Psoas muscle (tissue), 7 donors: ENCODE measurements at regions not wholly inside any gene's neighbourhood (a gene's known extent, or its start where the extent isn't known, plus 50 kb on each side); places are given as distances from the start of the nearest gene placed in this dataset.

ENCODE experiments used
- ATAC-seq, 4 donors: fragments of 200-7000 bp; cut with Tn5 transposase; one replicate each; pipeline ENCODE4 v1.9.1; 2020; ENCODE audit warnings: moderate library complexity in 3 of 4, mild to moderate bottlenecking in 2 of 4
- DNase-seq, 2 donors: peaks; one replicate each; pipeline ENCODE4 v3.0.0-alpha.2; 2020
- H3K27ac ChIP-seq: fragments of 200-600 bp; one replicate; pipeline ENCODE4 v1.8.0; 2022
- H3K27me3 ChIP-seq, 3 donors: fragments of 200-600 bp in 1 of 3; one replicate each; pipeline versions ENCODE4 v1.6.1 to v1.8.0; 2013 to 2022; ENCODE audit warnings: low read length in 2 of 3, mild to moderate bottlenecking in 2 of 3, moderate library complexity in 1 of 3; ENCODE audit not compliant: insufficient read depth in 3 of 3
- H3K36me3 ChIP-seq, 2 donors: fragments of 200-600 bp in 1 of 2; one replicate each; pipeline versions ENCODE4 v1.6.1 to v1.8.0; 2013 to 2022; ENCODE audit warnings: low read depth in 1 of 2, mild to moderate bottlenecking in 1 of 2, moderate library complexity in 1 of 2; ENCODE audit not compliant: insufficient read depth in 1 of 2
- H3K4me1 ChIP-seq: fragments of 200-600 bp; one replicate; pipeline ENCODE4 v1.8.0; 2022
- H3K4me3 ChIP-seq: fragments of 200-600 bp; one replicate; pipeline ENCODE4 v1.8.0; 2022; ENCODE audit warnings: mild to moderate bottlenecking
- H3K9me3 ChIP-seq: fragments of 200-600 bp; one replicate; pipeline ENCODE4 v1.8.0; 2022
- CTCF ChIP-seq: fragments of 200-600 bp; IDR thresholded peaks from one replicate; pipeline ENCODE4 v1.8.0; 2022; ENCODE audit warnings: antibody characterized with exemption
- WGBS, 3 donors: extraction: QIAGEN DNeasy Blood & Tissue Kit; methylation state at CpG; one replicate each; pipeline versions ENCODE4 v1.1.6 to v1.1.7; 2013; 5-methylcytosine and 5-hydroxymethylcytosine counted together
- intact Hi-C, 2 donors: fragments of 100-400 bp; cut with DNase I; formaldehyde crosslinking; loops; one replicate each; pipeline versions ENCODE4 v1.11.0 to v1.14.2; 2022
- donor health status: healthy with polysubstance abuse.
- donor health status: DM: no; HTN: no; CAD: no; lungs with moderate emphysema.
- donor health status: Bipolar disorder and iron deficiency.
- donor health status: healthy.
- donor health status: DM: yes; HTN: yes; CAD: no.
- donor health status: DM: no; HTN: no; CAD: no.
- donor health status: DM: yes; HTN: yes; CAD: no.

- H3K36me3 ChIP-seq, result no peaks in the 10 kb centered on the region
- intact Hi-C loops, result no loop called here
- 56 to 67% (median 60%) methylated on average over 7 of the region's 7 CpGs for WGBS, 3 donors
- H3K4me3 ChIP-seq, result no peak overlapping the region
- no peak overlapping the region for H3K27ac ChIP-seq
- no peak for ATAC-seq
- no peaks in the 10 kb centered on the region for H3K9me3 ChIP-seq
- H3K27me3 ChIP-seq, result peaks cover 0 to 2% (median 0%) of the 10 kb centered on the region in 3 donors
- DNase-seq, result no peak
- no peaks in the 10 kb centered on the region for H3K4me1 ChIP-seq
- no peak for TF ChIP-seq CTCF
These were observed 130.4 kb upstream of the NDUFV2 start for GRCh38 chr18:8972116-8972515.

- TF ChIP-seq CTCF, result no peak
- no peaks in the 10 kb centered on the region for H3K9me3 ChIP-seq
- no peak for ATAC-seq
- peaks cover 0 to 2% (median 0%) of the 10 kb centered on the region in 3 donors for H3K27me3 ChIP-seq
- no peak overlapping the region for H3K27ac ChIP-seq
- DNase-seq, result no peak
- no peaks in the 10 kb centered on the region for H3K36me3 ChIP-seq
- no peaks in the 10 kb centered on the region for H3K4me1 ChIP-seq
- no peak overlapping the region for H3K4me3 ChIP-seq
- WGBS, 3 donors, result 72 to 93% (median 90%) methylated on average over 4 of the region's 4 CpGs
- intact Hi-C loops, result no loop called here
These were observed 128.2 kb upstream of the NDUFV2 start for GRCh38 chr18:8974279-8974678.

- no peak for TF ChIP-seq CTCF
- intact Hi-C loops, result no loop called here
- Histone ChIP-seq H3K4me1 (no peaks in the 10 kb centered on the region), H3K27ac (no peak overlapping the region), H3K9me3 (no peaks in the 10 kb centered on the region), H3K36me3 (no peaks in the 10 kb centered on the region), H3K27me3 (peaks cover 0 to 2% (median 0%) of the 10 kb centered on the region in 3 donors), H3K4me3 (no peak overlapping the region)
- 63 to 68% (median 64%) methylated on average over 2 of the region's 2 CpGs for WGBS, 3 donors
- ATAC-seq (no peak), DNase-seq (no peak)
These were observed 127.8 kb upstream of the NDUFV2 start for GRCh38 chr18:8974696-8975095.

- ATAC-seq (no peak), DNase-seq (no peak)
- H3K36me3 ChIP-seq, result no peaks in the 10 kb centered on the region
- peaks cover 0 to 2% (median 0%) of the 10 kb centered on the region in 3 donors for H3K27me3 ChIP-seq
- H3K4me1 ChIP-seq, result no peaks in the 10 kb centered on the region
- H3K4me3 ChIP-seq, result no peak overlapping the region
- intact Hi-C loops, result no loop called here
- H3K9me3 ChIP-seq, result no peaks in the 10 kb centered on the region
- H3K27ac ChIP-seq, result no peak overlapping the region
- no peak for TF ChIP-seq CTCF
- WGBS, 3 donors, result 69 to 85% (median 77%) methylated on average over 7 of the region's 7 CpGs
These were observed 126.9 kb upstream of the NDUFV2 start for GRCh38 chr18:8975624-8976023.

GRCh38 chr18:8976606-8977005 lies 125.9 kb upstream of the NDUFV2 start:
- 86 to 97% (median 96%) methylated on average over 3 of the region's 3 CpGs for WGBS, 3 donors

More at GRCh38 chr18:8976606-8977005, 125.9 kb upstream of the NDUFV2 start:
- Histone ChIP-seq H3K27me3 (no peaks in the 10 kb centered on the region), H3K4me3 (no peak overlapping the region), H3K27ac (no peak overlapping the region), H3K36me3 (no peaks in the 10 kb centered on the region), H3K4me1 (no peaks in the 10 kb centered on the region), H3K9me3 (no peaks in the 10 kb centered on the region)
- TF ChIP-seq CTCF, result no peak
- intact Hi-C loops, result no loop called here
- ATAC-seq, result no peak
- no peak for DNase-seq
